Stimulated activated CD4-positive, alpha-beta T cell treated with anti-CD3 and anti-CD28 coated beads, Interleukin-15, amount 100 ng/mL, for 1 hour (primary cell): ENCODE measurements at regions not wholly inside any gene's neighbourhood (a gene's known extent, or its start where the extent isn't known, plus 50 kb on each side); places are given as distances from the start of the nearest gene placed in this dataset.
"Not testable (repeated sequence)": the region's sequence is repeated elsewhere in the genome, so short reads cannot be mapped to it uniquely, and the experiment has no call there.

Source experiments
- DNase-seq, 2 donors: peaks; one replicate each; pipeline ENCODE4 v3.0.0-alpha.2; 2020; ENCODE audit warnings: low read depth in 1 of 2, low spot score in 1 of 2

GRCh38 chr3:150248116-150248887 is 159.8 kb upstream of the TSC22D2 start:
- DNase-seq = no peak

DNA sequence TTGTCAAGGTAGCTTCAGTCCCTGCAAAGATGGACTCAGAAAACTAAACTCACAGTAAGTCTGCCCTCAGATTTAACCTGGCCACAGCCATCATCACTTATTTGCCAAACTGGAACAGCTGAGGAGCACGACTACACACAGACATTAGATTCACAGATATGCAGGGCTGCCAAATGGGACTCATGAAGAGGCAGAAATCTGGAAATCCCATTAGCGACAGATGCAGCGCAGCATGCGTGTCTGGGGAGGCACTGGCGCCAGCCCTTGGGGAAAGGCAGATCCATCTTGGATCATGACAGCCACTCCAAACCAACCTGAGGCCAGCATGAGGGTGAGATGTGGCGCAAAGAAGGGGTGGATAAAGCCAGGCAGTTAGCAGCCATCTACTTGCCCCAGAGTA is 160.7 kb upstream of the TSC22D2 start:
- no peak for DNase-seq

DNA sequence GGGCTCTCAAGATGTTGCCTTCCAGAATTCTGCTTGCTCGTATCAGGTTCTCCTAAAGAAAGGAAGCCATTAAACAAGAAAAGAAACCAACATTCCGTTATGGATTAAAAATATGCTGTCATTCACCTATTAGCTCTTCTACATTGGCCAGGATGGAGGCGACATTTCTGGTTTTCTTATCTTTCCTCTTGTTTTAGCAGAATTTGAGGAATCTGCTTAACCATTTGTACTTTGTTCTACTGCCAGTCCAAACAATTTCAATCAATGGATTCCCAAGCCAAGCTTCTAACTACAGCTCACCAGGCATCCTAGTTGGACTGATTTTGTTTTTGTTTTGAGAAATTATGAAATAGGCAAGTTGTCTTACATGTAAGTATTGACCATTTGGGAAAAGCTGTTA is 164.6 kb upstream of the TSC22D2 start:
- no peak for DNase-seq

DNA sequence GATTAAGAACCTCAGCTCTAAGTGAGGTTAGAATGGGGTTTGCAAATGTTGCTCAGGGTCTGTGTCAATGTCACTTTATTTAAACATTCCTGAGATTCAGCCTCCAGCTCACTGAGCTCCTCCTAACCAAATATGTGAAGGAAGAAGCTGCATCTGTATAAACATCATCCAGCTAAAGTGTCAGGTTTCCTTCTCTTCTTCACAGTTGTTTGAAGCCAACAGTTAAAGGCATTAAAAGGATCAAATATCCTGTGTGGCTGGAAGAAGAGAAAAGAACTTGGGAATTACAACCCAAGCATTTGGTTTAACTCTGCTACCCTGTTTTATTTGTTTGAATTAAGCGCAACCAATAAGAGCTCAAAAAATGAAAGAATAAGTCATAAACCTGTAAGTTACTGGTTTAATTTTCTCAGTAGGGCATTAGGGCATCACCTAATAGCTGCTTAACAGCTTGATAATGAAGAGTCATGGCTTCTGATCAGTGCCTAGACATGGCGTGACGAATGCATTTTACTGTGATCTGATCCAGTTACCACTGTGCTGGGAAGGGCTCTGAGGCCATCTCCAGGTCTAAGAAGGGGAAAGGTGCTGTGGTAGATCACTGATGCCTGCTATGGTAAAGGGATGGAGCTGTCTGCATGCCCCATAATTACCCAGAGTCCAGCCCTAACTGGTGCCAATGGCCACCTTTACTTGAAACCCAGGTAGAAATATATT is 165.7 kb upstream of the TSC22D2 start:
- no peak for DNase-seq

DNA sequence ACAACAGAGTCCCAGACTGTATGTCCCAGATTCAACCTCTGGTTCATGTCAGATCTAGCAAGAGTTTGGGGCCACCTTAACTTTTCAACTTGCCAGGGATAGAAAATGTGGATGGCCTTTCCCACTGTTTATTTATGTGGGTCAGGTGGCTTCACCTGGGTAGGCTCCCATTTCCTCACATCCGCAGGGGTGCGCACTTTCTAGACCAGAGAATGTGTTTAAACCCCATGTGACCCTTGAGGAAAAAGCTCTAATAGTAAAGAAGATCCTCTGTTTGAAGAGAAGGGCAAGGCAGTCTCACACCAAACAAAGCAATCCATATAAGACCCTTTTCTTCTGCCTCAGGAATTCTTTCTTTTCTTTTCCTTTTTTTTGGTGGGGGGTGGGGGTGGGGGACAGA is 167.2 kb upstream of the TSC22D2 start:
- DNase-seq = no peak

DNA sequence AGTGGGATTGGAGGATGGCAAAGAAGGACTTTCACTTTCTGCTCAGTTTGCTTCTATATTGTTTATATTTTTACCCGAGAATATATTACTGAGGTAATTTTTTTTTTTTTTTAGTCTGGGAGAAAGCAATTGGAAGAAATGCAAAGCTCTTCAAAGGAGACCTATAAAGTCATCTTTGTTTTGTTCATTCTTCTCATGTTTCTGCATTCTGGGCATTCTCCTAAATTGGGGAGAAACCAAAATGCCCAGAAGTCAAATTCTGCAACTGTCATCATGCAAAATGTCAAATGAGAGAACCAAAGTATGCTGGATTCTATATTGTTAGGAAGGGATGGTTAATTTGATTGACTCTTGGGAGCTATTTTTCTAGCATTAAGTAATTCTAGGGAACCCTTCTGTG is 168.3 kb upstream of the TSC22D2 start:
- DNase-seq = no peak

GRCh38 chr3:150238995-150239619 is 169.0 kb upstream of the TSC22D2 start:
- DNase-seq = no peak

GRCh38 chr3:150238048-150238802 is 169.9 kb upstream of the TSC22D2 start:
- no peak for DNase-seq

DNA sequence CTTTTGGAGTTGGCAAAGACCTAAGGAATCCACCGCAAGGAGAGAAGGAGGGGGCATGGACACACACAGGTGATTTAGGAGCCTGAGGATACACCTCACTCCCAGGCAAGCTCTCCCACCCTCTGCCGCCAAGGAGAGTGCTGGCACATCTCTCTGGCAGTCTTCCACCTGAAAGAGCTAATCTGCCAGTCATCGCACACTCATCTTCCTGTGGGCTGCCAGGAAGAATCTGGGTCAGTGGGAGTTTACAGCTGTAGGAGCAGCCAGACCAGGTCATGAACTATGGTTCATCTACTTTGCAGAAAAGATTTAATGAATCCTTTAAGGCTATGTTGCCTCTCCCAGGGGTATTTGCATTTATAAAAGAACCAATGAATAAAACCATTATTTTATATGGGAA is 170.6 kb upstream of the TSC22D2 start:
- no peak for DNase-seq

- DNase-seq = no peak
Observed at GRCh38 chr3:150236316-150237082, 171.6 kb upstream of the TSC22D2 start.

DNA sequence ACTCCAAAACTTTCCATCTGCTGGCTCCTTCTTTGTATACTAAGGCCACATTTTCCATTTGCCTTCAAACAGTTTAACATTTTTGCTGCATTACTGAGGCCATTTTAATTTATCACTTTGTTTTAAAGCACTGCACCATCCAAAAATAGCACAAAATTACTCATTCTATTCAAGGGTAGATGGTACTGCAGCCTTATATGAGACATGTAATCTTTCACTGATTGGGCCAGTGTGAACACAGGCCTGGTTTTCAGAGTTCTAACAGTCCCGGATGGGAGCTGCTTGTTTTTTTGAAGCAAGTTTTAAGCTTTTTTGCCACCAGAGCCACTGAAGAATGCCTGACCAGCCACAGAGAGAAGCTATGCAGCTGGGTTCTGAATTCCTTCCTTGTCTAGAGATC is 172.3 kb upstream of the TSC22D2 start:
- no peak for DNase-seq

GRCh38 chr3:150232992-150233451 is 175.1 kb upstream of the TSC22D2 start:
- DNase-seq = no peak

- DNase-seq = no peak
Observed at GRCh38 chr3:150230037-150230436, 178.1 kb upstream of the TSC22D2 start.

DNA sequence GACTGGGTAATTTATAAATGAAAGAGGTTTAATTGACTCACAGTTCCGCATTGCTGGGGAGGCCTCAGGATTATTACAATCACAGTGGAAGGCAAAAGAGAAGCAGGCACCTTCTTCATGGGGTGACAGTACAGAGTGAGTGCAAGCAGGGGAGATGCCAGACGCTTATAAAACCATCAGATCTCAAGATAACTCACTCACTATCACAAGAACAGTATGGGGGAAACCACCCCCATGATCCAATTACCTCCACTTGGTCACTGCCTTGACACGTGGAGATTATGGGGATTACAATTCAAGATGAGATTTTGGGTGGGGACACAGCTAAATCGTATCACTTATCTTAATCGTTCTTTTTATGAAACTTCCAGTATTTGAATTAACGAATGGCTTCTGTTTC is 179.5 kb upstream of the TSC22D2 start:
- DNase-seq = not testable (repeated sequence)

GRCh38 chr3:150227839-150228238 is 180.3 kb upstream of the TSC22D2 start:
- no peak for DNase-seq

GRCh38 chr3:150225986-150226385 is 182.1 kb upstream of the TSC22D2 start:
- DNase-seq = no peak

- DNase-seq = no peak
Observed at GRCh38 chr3:150223558-150223957, 184.5 kb upstream of the TSC22D2 start.

GRCh38 chr3:150222691-150223489 is 185.2 kb upstream of the TSC22D2 start:
- DNase-seq = no peak

DNA sequence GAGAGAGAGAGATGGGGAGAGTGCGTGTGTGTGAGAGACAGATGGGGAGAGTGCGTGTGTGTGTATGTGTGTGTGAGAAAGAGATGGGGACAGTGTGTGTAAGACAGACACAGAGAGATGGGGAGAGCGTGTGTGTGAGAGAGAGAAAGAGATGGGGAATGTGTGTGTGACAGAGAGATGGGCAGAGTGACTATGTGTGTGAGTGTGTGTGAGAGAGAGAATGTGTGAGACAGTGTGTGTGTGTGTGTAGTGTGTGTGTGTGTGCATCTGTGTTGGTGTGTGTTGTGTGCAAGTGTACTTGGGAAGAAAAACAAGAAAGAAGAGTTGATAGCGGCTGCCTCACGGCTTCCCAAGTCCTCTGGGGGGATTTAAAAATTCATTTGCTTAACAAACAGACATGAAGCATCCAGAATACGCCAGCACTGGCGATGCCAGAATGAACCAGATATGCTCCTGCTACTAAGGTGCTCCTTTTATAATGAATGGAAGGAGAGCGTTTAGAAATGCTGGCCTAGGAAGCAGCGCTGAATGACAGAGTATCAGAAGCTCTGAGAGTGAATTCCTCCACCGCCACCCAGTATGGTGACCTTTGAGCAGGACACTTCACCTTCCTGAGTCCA is 186.1 kb upstream of the TSC22D2 start:
- DNase-seq = no peak
